ENCODE measurements at regions not wholly inside any gene's neighbourhood (a gene's known extent, or its start where the extent isn't known, plus 50 kb on each side); places are given as distances from the start of the nearest gene placed in this dataset.
A peak's percentile ranks its signal among the peaks of the same experiment; 100 is the strongest.

GRCh38 chr6:121897337-121897760, 461.9 kb downstream of the GJA1 start:
- Histone ChIP-seq H3K4me3 (no peak overlapping the region), H3K9me3 (no peaks in the 10 kb centered on the region), H3K36me3 (no peaks in the 10 kb centered on the region), H3K27me3 (no peaks in the 10 kb centered on the region), H3K4me1 (no peaks in the 10 kb centered on the region), H3K27ac (no peak overlapping the region)
- DNase-seq, result no peak
- no peak for TF ChIP-seq CTCF (IDR thresholded peaks at IDR 0.05)
- ATAC-seq, result no peak
- intact Hi-C loops (cut with DNase I), result no loop called here

GRCh38 chr6:121901432-121901831, 466.0 kb downstream of the GJA1 start:
- DNase-seq (no peak), ATAC-seq (no peak)
- Histone ChIP-seq H3K4me3 (no peak overlapping the region), H3K36me3 (no peaks in the 10 kb centered on the region), H3K4me1 (no peaks in the 10 kb centered on the region), H3K27me3 (no peaks in the 10 kb centered on the region), H3K27ac (no peak overlapping the region), H3K9me3 (no peaks in the 10 kb centered on the region)
- no peak for TF ChIP-seq CTCF (IDR thresholded peaks at IDR 0.05)
- intact Hi-C loops (cut with DNase I), result no loop called here

- ATAC-seq (no peak), DNase-seq (no peak)
- H3K36me3 ChIP-seq, result no peaks in the 10 kb centered on the region
- no peak for TF ChIP-seq CTCF (IDR thresholded peaks at IDR 0.05)
- peaks cover 0 to 19% of the 10 kb centered on the region in 2 donors for H3K9me3 ChIP-seq
- H3K4me3 ChIP-seq, result no peak overlapping the region
- no peaks in the 10 kb centered on the region for H3K27me3 ChIP-seq
- H3K27ac ChIP-seq, result no peak overlapping the region
- intact Hi-C loops (cut with DNase I), result no loop called here
- no peaks in the 10 kb centered on the region for H3K4me1 ChIP-seq
Measured at GRCh38 chr6:121904559-121904958, 469.1 kb downstream of the GJA1 start.

- ATAC-seq (no peak), DNase-seq (no peak)
- intact Hi-C loops (cut with DNase I), result no loop called here
- peaks cover 0 to 33% of the 10 kb centered on the region in 2 donors for H3K9me3 ChIP-seq
- no peak overlapping the region for H3K27ac ChIP-seq
- no peaks in the 10 kb centered on the region for H3K4me1 ChIP-seq
- no peak overlapping the region for H3K4me3 ChIP-seq
- H3K36me3 ChIP-seq, result no peaks in the 10 kb centered on the region
- no peaks in the 10 kb centered on the region for H3K27me3 ChIP-seq
- TF ChIP-seq CTCF (IDR thresholded peaks at IDR 0.05), result no peak
Measured at GRCh38 chr6:121912905-121913304, 477.5 kb downstream of the GJA1 start.

GRCh38 chr6:121917263-121917829, 481.9 kb downstream of the GJA1 start:
- Histone ChIP-seq H3K27me3 (no peaks in the 10 kb centered on the region), H3K4me1 (no peaks in the 10 kb centered on the region), H3K9me3 (peaks cover 0 to 3% of the 10 kb centered on the region in 2 donors), H3K4me3 (no peak overlapping the region), H3K36me3 (no peaks in the 10 kb centered on the region), H3K27ac (no peak overlapping the region)
- no peak for DNase-seq
- ATAC-seq, result peak; percentile 78
- intact Hi-C loops (cut with DNase I), result no loop called here
- TF ChIP-seq CTCF (IDR thresholded peaks at IDR 0.05), result no peak

Measured in left lung (tissue), 4 donors.